Gastroesophageal sphincter (tissue), 3 donors: ENCODE measurements at regions not wholly inside any gene's neighbourhood (a gene's known extent, or its start where the extent isn't known, plus 50 kb on each side); places are given as distances from the start of the nearest gene placed in this dataset.
"Not testable (repeated sequence)": the region's sequence is repeated elsewhere in the genome, so short reads cannot be mapped to it uniquely, and the experiment has no call there.

Experiments
- POLR2A ChIP-seq, 2 donors: fragments of 450-650 bp; IDR thresholded peaks; one replicate each; pipeline ENCODE4 v1.6.1; 2017; ENCODE audit warnings: antibody characterized with exemption in 2 of 2, mild to moderate bottlenecking in 2 of 2, moderate library complexity in 1 of 2
- POLR2AphosphoS5 ChIP-seq: sonication (generic); formaldehyde crosslinking; IDR thresholded peaks from one replicate; pipeline ENCODE4 v1.6.1; 2017; ENCODE audit warnings: antibody characterized with exemption
- TF ChIP-seq, protein P1 (sequence below), 4 experiments: fragments of 200-600 bp in 2 of 4; fragments of 450-650 bp in 2 of 4; sonication (generic) in 1 of 4; IDR thresholded peaks; one replicate each; pipeline ENCODE4 v1.5.1; 2017 to 2019; ENCODE audit warnings: antibody characterized with exemption in 4 of 4, mild to moderate bottlenecking in 2 of 4, moderate library complexity in 2 of 4

DNA sequence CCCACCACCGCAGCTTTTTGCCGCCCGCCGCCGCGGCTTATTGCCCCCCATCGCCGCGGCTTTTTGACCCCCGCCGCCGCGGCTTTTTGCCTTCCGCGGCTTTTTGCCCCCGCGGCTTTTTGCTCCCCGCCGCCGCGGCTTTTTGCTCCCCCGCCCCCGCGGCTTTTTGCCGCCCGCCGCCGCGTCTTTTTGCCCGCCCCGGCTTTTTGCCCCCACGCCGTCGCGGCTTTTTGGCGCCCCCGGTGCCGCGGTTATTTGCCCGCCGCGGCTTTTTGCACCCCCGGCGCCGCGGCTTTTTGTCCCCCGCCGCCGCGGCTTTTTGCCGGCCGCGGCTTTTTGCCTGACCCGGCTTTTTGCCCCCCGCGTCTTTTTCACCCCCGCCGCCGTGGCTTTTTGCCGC is 3061.8 kb upstream of the TEKT4 start:
- TF ChIP-seq, protein P1, sequence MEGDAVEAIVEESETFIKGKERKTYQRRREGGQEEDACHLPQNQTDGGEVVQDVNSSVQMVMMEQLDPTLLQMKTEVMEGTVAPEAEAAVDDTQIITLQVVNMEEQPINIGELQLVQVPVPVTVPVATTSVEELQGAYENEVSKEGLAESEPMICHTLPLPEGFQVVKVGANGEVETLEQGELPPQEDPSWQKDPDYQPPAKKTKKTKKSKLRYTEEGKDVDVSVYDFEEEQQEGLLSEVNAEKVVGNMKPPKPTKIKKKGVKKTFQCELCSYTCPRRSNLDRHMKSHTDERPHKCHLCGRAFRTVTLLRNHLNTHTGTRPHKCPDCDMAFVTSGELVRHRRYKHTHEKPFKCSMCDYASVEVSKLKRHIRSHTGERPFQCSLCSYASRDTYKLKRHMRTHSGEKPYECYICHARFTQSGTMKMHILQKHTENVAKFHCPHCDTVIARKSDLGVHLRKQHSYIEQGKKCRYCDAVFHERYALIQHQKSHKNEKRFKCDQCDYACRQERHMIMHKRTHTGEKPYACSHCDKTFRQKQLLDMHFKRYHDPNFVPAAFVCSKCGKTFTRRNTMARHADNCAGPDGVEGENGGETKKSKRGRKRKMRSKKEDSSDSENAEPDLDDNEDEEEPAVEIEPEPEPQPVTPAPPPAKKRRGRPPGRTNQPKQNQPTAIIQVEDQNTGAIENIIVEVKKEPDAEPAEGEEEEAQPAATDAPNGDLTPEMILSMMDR (IDR thresholded peaks at IDR 0.05) = not testable (repeated sequence)
- TF ChIP-seq POLR2A (IDR thresholded peaks at IDR 0.05); POLR2AphosphoS5: not testable (repeated sequence)
